Transverse colon (tissue), 4 donors: ENCODE measurements at regions not wholly inside any gene's neighbourhood (a gene's known extent, or its start where the extent isn't known, plus 50 kb on each side); places are given as distances from the start of the nearest gene placed in this dataset.

Experiments
- DNase-seq: peaks from one replicate; pipeline ENCODE4 v3.0.0-alpha.2; 2019
- H3K27ac ChIP-seq, 4 donors: fragments of 200-600 bp; sonication (generic); 2 replicates each; pipeline ENCODE4 v1.5.1; 2016 to 2018; ENCODE audit warnings: inconsistent platforms in 4 of 4
- H3K27me3 ChIP-seq: fragments of 200-600 bp; sonication (generic); 2 replicates; pipeline ENCODE4 v1.5.1; 2017; ENCODE audit warnings: inconsistent platforms
- H3K36me3 ChIP-seq, 4 donors: fragments of 200-600 bp; sonication (generic); 2 replicates each; pipeline ENCODE4 v1.5.1; 2017 to 2019; ENCODE audit warnings: inconsistent platforms in 4 of 4
- H3K4me1 ChIP-seq, 4 donors: fragments of 200-600 bp; sonication (generic); 2 replicates each; pipeline ENCODE4 v1.5.1; 2017 to 2020; ENCODE audit warnings: inconsistent platforms in 4 of 4
- H3K4me3 ChIP-seq, 4 donors: fragments of 200-600 bp; sonication (generic); 1 replicate in 1 of 4; 2 replicates in 3 of 4; pipeline versions ENCODE4 v1.5.1 to v1.6.1; 2017 to 2019; ENCODE audit warnings: inconsistent platforms in 4 of 4
- H3K9me3 ChIP-seq, 2 donors: fragments of 200-600 bp; sonication (generic); 2 replicates each; pipeline ENCODE4 v1.5.1; 2017 to 2019; ENCODE audit warnings: inconsistent platforms in 2 of 2
- CTCF ChIP-seq, 5 experiments: fragments of 200-600 bp in 3 of 5; fragments of 450-650 bp in 2 of 5; sonication (generic) in 3 of 5; IDR thresholded peaks; 1 replicate in 2 of 5; 2 replicates in 3 of 5; pipeline ENCODE4 v1.5.1; 2016 to 2017; ENCODE audit warnings: antibody characterized with exemption in 5 of 5, inconsistent platforms in 3 of 5, mild to moderate bottlenecking in 2 of 5, moderate library complexity in 1 of 5
- EP300 ChIP-seq: sonication (generic); formaldehyde crosslinking; IDR thresholded peaks from one replicate; pipeline ENCODE4 v1.6.1; 2017; ENCODE audit warnings: antibody characterized with exemption, low read depth
- POLR2A ChIP-seq: fragments of 450-650 bp; IDR thresholded peaks from one replicate; pipeline ENCODE4 v1.6.1; 2016; ENCODE audit warnings: antibody characterized with exemption, mild to moderate bottlenecking, moderate library complexity
- POLR2AphosphoS5 ChIP-seq, 3 donors: sonication (generic); formaldehyde crosslinking; IDR thresholded peaks; one replicate each; pipeline ENCODE4 v1.6.1; 2016; ENCODE audit warnings: antibody characterized with exemption in 3 of 3
- WGBS, 2 donors: methylation state at CpG; one replicate each; pipeline ENCODE4 v1.1.5; 2018; ENCODE audit warnings: low coverage in 1 of 2; 5-methylcytosine and 5-hydroxymethylcytosine counted together
- in situ Hi-C, 4 donors: fragments of 200-750 bp; cut with MboI; loops; one replicate each; pipeline versions ENCODE4 v1.15.0 to v1.15.1; 2017; ENCODE audit warnings: low sequenced_read_pairs in 3 of 4, low pct_ligation_motif_present in 1 of 4, low pct_unique_long_range_greater_than_20kb in 1 of 4
- intact Hi-C: fragments of 100-400 bp; cut with DNase I; formaldehyde crosslinking; loops from one replicate; pipeline ENCODE4 v1.15.1; 2023; ENCODE audit warnings: low total_unique reads

- no peak for TF ChIP-seq CTCF (IDR thresholded peaks at IDR 0.05)
- TF ChIP-seq POLR2A, result no peak
- TF ChIP-seq EP300, result no peak
- TF ChIP-seq POLR2AphosphoS5 (IDR thresholded peaks at IDR 0.05), result no peak
- Histone ChIP-seq H3K36me3 (no peaks in the 10 kb centered on the region), H3K9me3 (no peaks in the 10 kb centered on the region), H3K27ac (no peak overlapping the region), H3K4me3 (no peak overlapping the region), H3K4me1 (peaks cover 0 to 5% (median 2%) of the 10 kb centered on the region in 4 donors), H3K27me3 (no peaks in the 10 kb centered on the region)
- DNase-seq, result no peak
- in situ Hi-C loops (no loop called here), intact Hi-C loops (no loop called here)
- WGBS, 2 donors, result 95% methylated on average over 8 of the region's 8 CpGs; no CpG with 5 or more reads in 1 of the 2 donors
These were observed 208.7 kb upstream of the DIO3 start for GRCh38 chr14:101352567-101352966.

GRCh38 chr14:101353422-101353821 lies 207.9 kb upstream of the DIO3 start:
- no peaks in the 10 kb centered on the region for H3K36me3 ChIP-seq
- 68 to 71% methylated on average over 1 to 2 of the region's 2 CpGs for WGBS, 2 donors
- H3K4me1 ChIP-seq, result peaks cover under 1 to 9% (median 3%) of the 10 kb centered on the region in 4 donors
- no peaks in the 10 kb centered on the region for H3K9me3 ChIP-seq
- in situ Hi-C loops (no loop called here), intact Hi-C loops (no loop called here)
- no peak overlapping the region for H3K27ac ChIP-seq
- no peaks in the 10 kb centered on the region for H3K27me3 ChIP-seq
- no peak for TF ChIP-seq CTCF (IDR thresholded peaks at IDR 0.05)
- TF ChIP-seq POLR2AphosphoS5 (IDR thresholded peaks at IDR 0.05), result no peak
- TF ChIP-seq EP300, result no peak
- TF ChIP-seq POLR2A, result no peak
- no peak overlapping the region for H3K4me3 ChIP-seq
- no peak for DNase-seq

- in situ Hi-C loops (no loop called here), intact Hi-C loops (no loop called here)
- Histone ChIP-seq H3K27ac (no peak overlapping the region), H3K4me3 (no peak overlapping the region), H3K9me3 (no peaks in the 10 kb centered on the region), H3K27me3 (no peaks in the 10 kb centered on the region), H3K36me3 (no peaks in the 10 kb centered on the region), H3K4me1 (peaks cover 9 to 17% (median 12%) of the 10 kb centered on the region in 4 donors)
- no peak for DNase-seq
- TF ChIP-seq POLR2AphosphoS5 (IDR thresholded peaks at IDR 0.05), result peak in 1 of 3 donors; percentile 18
- TF ChIP-seq POLR2A, result no peak
- WGBS, 2 donors, result 72% methylated on average over 2 of the region's 2 CpGs; no CpG with 5 or more reads in 1 of the 2 donors
These were observed 206.6 kb upstream of the DIO3 start for GRCh38 chr14:101354726-101355125.

GRCh38 chr14:101355284-101355683 lies 206.0 kb upstream of the DIO3 start:
- in situ Hi-C loops (no loop called here), intact Hi-C loops (no loop called here)
- 72 to 92% methylated on average over 3 to 5 of the region's 5 CpGs for WGBS, 2 donors
- DNase-seq, result no peak
- no peak for TF ChIP-seq CTCF (IDR thresholded peaks at IDR 0.05)
- TF ChIP-seq POLR2AphosphoS5 (IDR thresholded peaks at IDR 0.05), result no peak
- TF ChIP-seq POLR2A, result no peak
- no peak for TF ChIP-seq EP300
- H3K4me3 ChIP-seq, result no peak overlapping the region
- H3K36me3 ChIP-seq, result no peaks in the 10 kb centered on the region
- H3K27me3 ChIP-seq, result no peaks in the 10 kb centered on the region
- peaks cover 9 to 15% (median 12%) of the 10 kb centered on the region in 4 donors for H3K4me1 ChIP-seq
- H3K9me3 ChIP-seq, result no peaks in the 10 kb centered on the region
- H3K27ac ChIP-seq, result no peak overlapping the region

- no peak for TF ChIP-seq CTCF (IDR thresholded peaks at IDR 0.05)
- intact Hi-C loops (no loop called here), in situ Hi-C loops (no loop called here)
- Histone ChIP-seq H3K27me3 (no peaks in the 10 kb centered on the region), H3K4me3 (no peak overlapping the region), H3K36me3 (no peaks in the 10 kb centered on the region), H3K4me1 (peaks cover 12 to 24% (median 18%) of the 10 kb centered on the region in 4 donors), H3K27ac (no peak overlapping the region), H3K9me3 (no peaks in the 10 kb centered on the region)
- 80 to 91% methylated on average over 3 to 12 of the region's 12 CpGs for WGBS, 2 donors
- DNase-seq, result no peak
These were observed 204.3 kb upstream of the DIO3 start for GRCh38 chr14:101357038-101357437.
